ENCODE measurements at regions not wholly inside any gene's neighbourhood (a gene's known extent, or its start where the extent isn't known, plus 50 kb on each side); places are given as distances from the start of the nearest gene placed in this dataset.
A peak's percentile ranks its signal among the peaks of the same experiment; 100 is the strongest.

DNA sequence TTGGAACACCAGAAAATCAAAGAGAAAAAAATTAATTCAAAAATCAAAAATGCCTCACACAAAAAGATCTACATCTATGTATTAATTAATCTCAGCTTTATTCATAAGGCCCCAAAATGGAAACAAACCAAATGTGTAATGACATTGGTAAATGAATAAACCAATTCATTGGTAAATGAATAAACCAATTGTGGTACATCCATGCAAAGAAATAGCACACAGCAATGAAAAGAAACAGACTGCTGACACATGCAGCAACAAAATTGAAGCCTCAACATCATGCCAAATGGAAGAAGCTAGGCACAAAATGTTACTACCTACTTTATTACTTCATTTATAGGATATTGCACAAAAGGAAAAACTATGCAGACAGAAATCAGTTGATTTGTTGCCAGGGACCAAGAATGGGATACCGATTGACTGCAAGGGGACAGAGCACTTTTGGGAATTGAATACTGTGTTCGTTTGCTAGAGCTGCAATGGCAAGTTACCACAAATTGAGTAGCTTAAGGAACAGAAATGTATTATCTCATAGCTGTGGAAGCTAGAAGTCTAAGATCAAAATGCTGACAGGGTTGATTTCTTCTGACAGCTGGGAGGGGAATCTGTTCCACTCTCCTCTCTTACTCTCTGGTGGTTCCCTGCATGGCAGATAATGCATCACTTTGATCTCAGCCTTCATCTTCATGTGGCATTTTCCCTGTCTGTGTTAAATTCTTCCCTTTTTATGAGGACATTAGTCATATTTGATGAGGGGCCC is 252.8 kb downstream of the RFC3 start:
- Histone ChIP-seq H3K4me1 (replicated peaks in 1 of 2) (no peaks in the 10 kb centered on the region), H3K27ac (no peak overlapping the region), H3K4me3 (no peak overlapping the region), H3K27me3 (no peaks in the 10 kb centered on the region), H3K9me3 (replicated peaks in 1 of 3) (no peaks in the 10 kb centered on the region), H3K36me3 (replicated peaks in 1 of 2) (no peaks in the 10 kb centered on the region)
- 86 to 97% (median 93%) methylated on average over 2 of the region's 2 CpGs for WGBS, 4 donors
- TF ChIP-seq POLR2A (IDR thresholded peaks at IDR 0.05) (no peak), CTCF (IDR thresholded peaks at IDR 0.05) (no peak)
- no peak for DNase-seq
- intact Hi-C loops (cut with DNase I), result loop anchor here in 1 of 2 donors (10.0 kb wide), 1 partner anchor 116 kb away; no protein-coding TSS in a partner anchor

DNA sequence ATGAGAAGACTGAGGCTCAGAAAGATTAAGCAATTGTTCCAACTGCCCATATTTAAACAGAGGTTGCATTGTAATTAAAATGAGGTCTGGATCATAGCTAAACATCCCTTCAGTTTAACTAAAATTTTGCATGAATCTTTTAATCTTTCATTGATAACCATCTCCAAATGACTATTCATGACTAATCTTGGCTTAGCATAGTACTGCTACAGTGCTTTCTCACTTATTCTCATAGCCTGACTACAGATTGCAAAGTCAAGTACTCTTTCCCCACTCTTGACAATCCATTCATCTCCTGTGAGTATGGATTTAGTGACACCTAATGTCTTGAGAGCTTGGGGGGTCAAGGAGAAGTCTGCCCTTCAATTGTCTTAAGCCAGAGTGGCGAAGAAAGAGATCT is 258.4 kb downstream of the RFC3 start:
- Histone ChIP-seq H3K27ac (peak overlapping the region in 1 of 5 donors; percentile 51), H3K36me3 (replicated peaks in 1 of 2) (no peaks in the 10 kb centered on the region), H3K27me3 (no peaks in the 10 kb centered on the region), H3K9me3 (replicated peaks in 1 of 3) (no peaks in the 10 kb centered on the region), H3K4me3 (no peak overlapping the region), H3K4me1 (replicated peaks in 1 of 2) (peaks cover 3 to 15% of the 10 kb centered on the region in 2 donors)
- no peak for DNase-seq
- TF ChIP-seq POLR2A (IDR thresholded peaks at IDR 0.05) (no peak), CTCF (IDR thresholded peaks at IDR 0.05) (no peak)
- WGBS, 4 donors, result 100% methylated on average over 1 of the region's 1 CpG
- intact Hi-C loops (cut with DNase I), result loop anchor here in 1 of 2 donors (10.0 kb wide), 1 partner anchor 122 kb away; no protein-coding TSS in a partner anchor

DNA sequence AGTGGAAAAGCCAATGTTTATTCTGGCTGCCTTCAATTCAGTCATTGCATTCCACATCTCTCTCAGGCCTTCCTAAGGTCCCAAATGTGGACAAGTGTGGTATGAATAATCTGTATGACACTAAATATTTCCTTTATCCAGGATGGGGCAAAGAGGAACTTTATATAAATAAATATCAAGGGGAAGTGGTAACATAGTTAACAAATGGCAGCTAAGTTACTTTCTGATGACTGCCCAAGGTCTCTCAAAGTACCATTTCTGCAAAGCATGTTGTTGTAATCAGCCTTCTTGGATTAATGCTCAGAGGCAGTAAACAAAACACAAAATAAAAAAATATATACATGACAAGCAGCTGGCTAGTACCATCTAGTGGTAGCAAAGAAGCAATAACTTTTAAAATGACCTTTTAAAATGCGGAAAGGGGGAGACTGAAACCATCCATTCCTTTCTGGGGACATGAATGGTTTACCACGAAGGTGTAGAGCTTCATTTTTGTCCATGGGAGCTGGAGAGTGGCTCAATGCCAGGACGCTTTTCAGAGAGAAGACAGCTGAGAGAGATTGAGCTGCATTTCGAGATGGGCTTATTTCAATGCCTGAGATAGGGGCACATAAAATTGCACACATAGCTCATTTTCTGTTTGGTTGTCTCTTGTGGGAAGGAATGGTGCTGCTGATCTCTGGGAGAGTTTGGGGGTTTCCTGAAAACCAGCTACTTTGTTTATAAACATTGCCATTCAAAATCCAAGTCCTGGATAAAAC is 259.2 kb downstream of the RFC3 start:
- WGBS, 4 donors, result 14 to 24% (median 19%) methylated on average over 4 of the region's 4 CpGs
- peak; percentile 54 to 89 (median 74) for TF ChIP-seq CTCF (IDR thresholded peaks at IDR 0.05)
- no peak for TF ChIP-seq POLR2A (IDR thresholded peaks at IDR 0.05)
- H3K27ac ChIP-seq, result peak overlapping the region in 1 of 5 donors; percentile 51

GRCh38 chr13:34078334-34078999 is 260.5 kb downstream of the RFC3 start:
- Histone ChIP-seq H3K9me3 (replicated peaks in 1 of 3) (no peaks in the 10 kb centered on the region), H3K27me3 (no peaks in the 10 kb centered on the region), H3K36me3 (replicated peaks in 1 of 2) (no peaks in the 10 kb centered on the region), H3K4me3 (no peak overlapping the region), H3K4me1 (replicated peaks in 1 of 2) (peaks cover 3 to 15% of the 10 kb centered on the region in 2 donors), H3K27ac (no peak overlapping the region)
- no peak for DNase-seq
- intact Hi-C loops (cut with DNase I), result loop anchor here in 1 of 2 donors (10.0 kb wide), 1 partner anchor 124 kb away; no protein-coding TSS in a partner anchor
- TF ChIP-seq POLR2A (IDR thresholded peaks at IDR 0.05) (no peak), CTCF (IDR thresholded peaks at IDR 0.05) (no peak)
- 63 to 75% (median 73%) methylated on average over 2 of the region's 2 CpGs for WGBS, 4 donors

More for the DNA sequence above, 259.2 kb downstream of the RFC3 start:
- DNase-seq, result peak in 1 of 7 donors; percentile 24
- Histone ChIP-seq H3K27me3 (no peaks in the 10 kb centered on the region), H3K4me1 (replicated peaks in 1 of 2) (peaks cover 3 to 15% of the 10 kb centered on the region in 2 donors), H3K9me3 (replicated peaks in 1 of 3) (no peaks in the 10 kb centered on the region), H3K4me3 (peak overlapping the region in 1 of 4 donors; percentile 37), H3K36me3 (replicated peaks in 1 of 2) (no peaks in the 10 kb centered on the region)
- intact Hi-C loops (cut with DNase I), result loop anchor here in 1 of 2 donors (10.0 kb wide), 1 partner anchor 122 kb away; no protein-coding TSS in a partner anchor
